Neural crest cell (in vitro differentiated cells): ENCODE measurements at regions not wholly inside any gene's neighbourhood (a gene's known extent, or its start where the extent isn't known, plus 50 kb on each side); places are given as distances from the start of the nearest gene placed in this dataset.

Source experiments
- DNase-seq: peaks from one replicate; pipeline ENCODE4 v3.0.0; 2021; ENCODE audit warnings: low read depth, mixed read lengths, low spot score
- H3K27ac Mint-ChIP-seq: one replicate; pipeline ENCODE4 v1.8.0; 2021; ENCODE audit warnings: mild to moderate bottlenecking, mixed read lengths; ENCODE audit not compliant: unreplicated experiment
- H3K27me3 Mint-ChIP-seq: 2 replicates; pipeline ENCODE4 v1.8.0; 2021; ENCODE audit warnings: low read depth, mild to moderate bottlenecking, mixed read lengths
- H3K36me3 Mint-ChIP-seq: 2 replicates; pipeline ENCODE4 v1.8.0; 2021; ENCODE audit warnings: low read depth, mild to moderate bottlenecking, mixed read lengths
- H3K4me1 Mint-ChIP-seq: 2 replicates; pipeline ENCODE4 v1.8.0; 2021; ENCODE audit warnings: mixed read lengths
- H3K4me3 Mint-ChIP-seq: one replicate; pipeline ENCODE4 v1.8.0; 2021; ENCODE audit warnings: mild to moderate bottlenecking, mixed read lengths
- H3K9me3 Mint-ChIP-seq: 2 replicates; pipeline ENCODE4 v1.8.0; 2021; ENCODE audit warnings: mixed read lengths
- TF ChIP-seq, protein P1 (sequence below): fragments of 200-600 bp; sonication (generic); conservative IDR thresholded peaks from 2 replicates; pipeline ENCODE4 v1.5.0; 2021; ENCODE audit warnings: antibody characterized with exemption, mild to moderate bottlenecking

DNA sequence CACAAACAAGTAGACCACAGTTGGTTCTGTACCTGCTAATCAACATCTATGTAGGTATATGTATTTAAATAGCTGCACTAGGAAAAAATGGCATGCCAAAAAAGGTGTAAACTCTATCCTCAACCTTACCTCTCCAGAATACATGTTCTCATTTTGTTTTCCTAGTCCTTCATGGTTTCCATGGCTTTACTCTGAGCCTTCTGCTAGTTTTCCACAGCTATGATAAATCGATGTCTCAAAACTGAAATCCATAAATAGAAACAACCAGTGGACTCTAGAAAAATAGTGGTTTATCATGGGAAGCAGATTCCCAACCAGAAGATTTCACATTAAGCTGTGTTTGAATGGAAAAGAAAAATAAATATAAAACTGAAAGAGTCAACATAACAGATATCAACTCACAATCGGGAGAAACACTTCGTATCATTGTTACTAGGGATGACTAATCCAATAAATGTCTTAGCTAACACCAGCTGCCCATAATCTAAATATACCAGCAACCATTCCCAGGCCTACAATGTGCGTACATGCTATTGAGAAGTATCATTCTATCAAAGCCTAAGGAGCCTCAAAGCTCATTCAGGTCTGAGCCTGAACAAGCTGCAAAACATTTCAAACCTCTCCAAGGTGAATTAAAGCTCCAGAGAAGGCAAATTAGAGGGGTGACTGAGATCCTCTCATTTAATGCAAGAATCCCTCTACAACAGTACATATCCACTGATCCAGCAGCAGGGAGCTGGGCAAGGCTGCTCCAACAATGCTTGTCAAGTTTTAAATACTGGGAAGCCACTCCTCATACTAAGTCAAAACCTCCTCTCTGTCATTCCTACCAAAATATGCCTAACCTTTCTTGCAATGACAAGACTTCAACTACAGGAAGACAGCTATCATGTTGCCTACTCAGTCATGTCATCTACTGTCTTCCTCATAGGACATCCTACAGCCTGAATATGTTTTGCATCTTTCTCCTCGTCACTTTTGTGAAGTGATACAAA is 90.2 kb downstream of the KCTD12 start:
- Mint-ChIP-seq H3K36me3 (no peaks in the 10 kb centered on the region), H3K27ac (no peak overlapping the region), H3K9me3 (no peaks in the 10 kb centered on the region), H3K4me1 (no peaks in the 10 kb centered on the region), H3K4me3 (no peak overlapping the region), H3K27me3 (no peaks in the 10 kb centered on the region)
- TF ChIP-seq, protein P1, sequence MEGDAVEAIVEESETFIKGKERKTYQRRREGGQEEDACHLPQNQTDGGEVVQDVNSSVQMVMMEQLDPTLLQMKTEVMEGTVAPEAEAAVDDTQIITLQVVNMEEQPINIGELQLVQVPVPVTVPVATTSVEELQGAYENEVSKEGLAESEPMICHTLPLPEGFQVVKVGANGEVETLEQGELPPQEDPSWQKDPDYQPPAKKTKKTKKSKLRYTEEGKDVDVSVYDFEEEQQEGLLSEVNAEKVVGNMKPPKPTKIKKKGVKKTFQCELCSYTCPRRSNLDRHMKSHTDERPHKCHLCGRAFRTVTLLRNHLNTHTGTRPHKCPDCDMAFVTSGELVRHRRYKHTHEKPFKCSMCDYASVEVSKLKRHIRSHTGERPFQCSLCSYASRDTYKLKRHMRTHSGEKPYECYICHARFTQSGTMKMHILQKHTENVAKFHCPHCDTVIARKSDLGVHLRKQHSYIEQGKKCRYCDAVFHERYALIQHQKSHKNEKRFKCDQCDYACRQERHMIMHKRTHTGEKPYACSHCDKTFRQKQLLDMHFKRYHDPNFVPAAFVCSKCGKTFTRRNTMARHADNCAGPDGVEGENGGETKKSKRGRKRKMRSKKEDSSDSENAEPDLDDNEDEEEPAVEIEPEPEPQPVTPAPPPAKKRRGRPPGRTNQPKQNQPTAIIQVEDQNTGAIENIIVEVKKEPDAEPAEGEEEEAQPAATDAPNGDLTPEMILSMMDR = no peak
- DNase-seq = no peak

GRCh38 chr13:76792731-76793347 is 93.4 kb downstream of the KCTD12 start:
- no peaks in the 10 kb centered on the region for H3K9me3 Mint-ChIP-seq
- no peak overlapping the region for H3K4me3 Mint-ChIP-seq
- no peaks in the 10 kb centered on the region for H3K36me3 Mint-ChIP-seq
- no peaks in the 10 kb centered on the region for H3K27me3 Mint-ChIP-seq
- TF ChIP-seq, protein P1 = no peak
- no peaks in the 10 kb centered on the region for H3K4me1 Mint-ChIP-seq
- DNase-seq = no peak
- H3K27ac Mint-ChIP-seq = no peak overlapping the region

DNA sequence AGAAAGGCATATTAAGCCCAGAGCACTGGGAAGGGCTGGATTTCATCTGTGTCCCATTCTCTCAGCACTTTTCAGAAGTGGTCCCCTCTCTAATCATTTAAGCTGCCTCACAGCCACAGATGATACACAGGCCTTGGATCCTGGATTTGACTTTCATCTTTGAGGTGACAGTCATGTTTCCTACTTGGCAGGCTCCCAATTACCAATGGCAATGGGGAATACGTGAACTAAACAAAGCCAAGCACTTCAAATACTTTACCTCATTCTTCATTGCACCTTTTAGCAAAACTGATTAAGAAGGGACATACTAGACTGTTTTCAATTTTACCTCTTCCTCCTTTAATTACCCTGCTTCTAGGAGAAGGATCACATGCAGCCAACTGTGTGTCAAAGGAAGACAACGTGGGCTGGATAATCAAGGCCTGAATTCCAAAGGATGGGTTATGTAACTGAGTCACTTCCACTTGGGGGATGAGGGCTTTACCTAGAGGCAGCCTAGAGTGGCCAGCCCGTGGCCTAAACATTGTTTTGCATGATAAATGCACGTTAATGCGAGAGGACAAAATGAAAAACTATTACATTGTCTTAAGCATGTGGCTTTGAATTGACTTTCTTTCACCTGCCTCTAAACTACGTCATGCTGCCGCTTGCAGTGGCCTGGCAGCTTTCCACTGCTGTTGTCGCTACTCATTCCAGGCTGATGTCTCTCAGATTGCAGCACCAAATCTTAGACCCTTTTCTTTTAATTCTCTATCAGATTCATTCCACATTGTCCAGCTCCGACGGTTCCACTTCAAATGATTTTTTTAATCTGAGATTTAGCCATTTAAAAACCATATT is 95.0 kb downstream of the KCTD12 start:
- no peaks in the 10 kb centered on the region for H3K27me3 Mint-ChIP-seq
- H3K4me1 Mint-ChIP-seq = no peaks in the 10 kb centered on the region
- H3K27ac Mint-ChIP-seq = no peak overlapping the region
- no peaks in the 10 kb centered on the region for H3K36me3 Mint-ChIP-seq
- no peak for DNase-seq
- no peak overlapping the region for H3K4me3 Mint-ChIP-seq
- no peaks in the 10 kb centered on the region for H3K9me3 Mint-ChIP-seq
- TF ChIP-seq, protein P1 = no peak

GRCh38 chr13:76790526-76790925 is 95.7 kb downstream of the KCTD12 start:
- no peaks in the 10 kb centered on the region for H3K27me3 Mint-ChIP-seq
- H3K9me3 Mint-ChIP-seq = no peaks in the 10 kb centered on the region
- H3K4me3 Mint-ChIP-seq = no peak overlapping the region
- TF ChIP-seq, protein P1 = no peak
- no peaks in the 10 kb centered on the region for H3K4me1 Mint-ChIP-seq
- DNase-seq = no peak
- H3K27ac Mint-ChIP-seq = no peak overlapping the region
- no peaks in the 10 kb centered on the region for H3K36me3 Mint-ChIP-seq

- DNase-seq = no peak
- Mint-ChIP-seq H3K27me3 (no peaks in the 10 kb centered on the region), H3K27ac (no peak overlapping the region), H3K4me1 (no peaks in the 10 kb centered on the region), H3K36me3 (no peaks in the 10 kb centered on the region), H3K4me3 (no peak overlapping the region), H3K9me3 (no peaks in the 10 kb centered on the region)
- TF ChIP-seq, protein P1 = no peak
Observed at GRCh38 chr13:76783798-76784197, 102.4 kb downstream of the KCTD12 start.
